ENCODE measurements at regions not wholly inside any gene's neighbourhood (a gene's known extent, or its start where the extent isn't known, plus 50 kb on each side); places are given as distances from the start of the nearest gene placed in this dataset.
A peak's percentile ranks its signal among the peaks of the same experiment; 100 is the strongest.

DNA sequence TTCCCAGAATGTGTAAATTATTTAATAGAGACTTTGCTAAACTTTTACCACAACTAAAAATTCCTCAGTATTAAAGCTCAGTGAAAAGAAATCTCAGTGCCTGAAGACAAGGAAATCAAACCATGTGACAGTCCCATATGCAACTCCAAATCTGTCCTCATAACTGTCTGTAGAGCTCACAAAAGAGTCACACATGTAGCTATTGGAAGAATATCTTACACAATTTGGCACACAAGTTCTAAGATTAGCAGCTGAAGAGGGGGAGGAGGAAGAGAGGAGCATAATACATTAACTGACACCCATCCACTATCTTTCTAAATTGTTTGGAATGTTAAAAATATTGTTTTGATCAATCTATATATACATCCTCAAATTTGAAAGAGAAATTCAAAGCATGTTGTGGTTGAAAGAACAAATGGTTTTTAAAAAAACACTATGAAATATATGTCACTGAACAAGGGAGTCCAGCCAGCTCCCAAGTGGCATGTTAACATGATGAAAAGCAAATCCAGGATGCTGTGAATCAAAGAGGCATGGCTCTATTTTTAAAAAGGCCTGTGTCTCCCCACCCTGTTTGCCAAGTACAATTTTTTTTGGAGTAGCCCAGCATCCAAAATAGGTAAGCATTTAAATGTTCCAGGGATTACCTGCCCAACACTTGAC, 126.3 kb upstream of the NANOGP8 start:
- no peak for DNase-seq (ENCODE audit: low spot score, unreplicated experiment)
- Mint-ChIP-seq H3K4me3 (ENCODE audit: low read depth) (no peak overlapping the region), H3K36me3 (ENCODE audit: insufficient read depth) (no peaks in the 10 kb centered on the region), H3K27ac (no peak overlapping the region), H3K4me1 (ENCODE audit: low read depth) (peaks cover 5% of the 10 kb centered on the region), H3K27me3 (no peaks in the 10 kb centered on the region), H3K9me3 (ENCODE audit: low read depth) (no peaks in the 10 kb centered on the region)
- TF ChIP-seq, protein P1, sequence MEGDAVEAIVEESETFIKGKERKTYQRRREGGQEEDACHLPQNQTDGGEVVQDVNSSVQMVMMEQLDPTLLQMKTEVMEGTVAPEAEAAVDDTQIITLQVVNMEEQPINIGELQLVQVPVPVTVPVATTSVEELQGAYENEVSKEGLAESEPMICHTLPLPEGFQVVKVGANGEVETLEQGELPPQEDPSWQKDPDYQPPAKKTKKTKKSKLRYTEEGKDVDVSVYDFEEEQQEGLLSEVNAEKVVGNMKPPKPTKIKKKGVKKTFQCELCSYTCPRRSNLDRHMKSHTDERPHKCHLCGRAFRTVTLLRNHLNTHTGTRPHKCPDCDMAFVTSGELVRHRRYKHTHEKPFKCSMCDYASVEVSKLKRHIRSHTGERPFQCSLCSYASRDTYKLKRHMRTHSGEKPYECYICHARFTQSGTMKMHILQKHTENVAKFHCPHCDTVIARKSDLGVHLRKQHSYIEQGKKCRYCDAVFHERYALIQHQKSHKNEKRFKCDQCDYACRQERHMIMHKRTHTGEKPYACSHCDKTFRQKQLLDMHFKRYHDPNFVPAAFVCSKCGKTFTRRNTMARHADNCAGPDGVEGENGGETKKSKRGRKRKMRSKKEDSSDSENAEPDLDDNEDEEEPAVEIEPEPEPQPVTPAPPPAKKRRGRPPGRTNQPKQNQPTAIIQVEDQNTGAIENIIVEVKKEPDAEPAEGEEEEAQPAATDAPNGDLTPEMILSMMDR (IDR thresholded peaks at IDR 0.05; ENCODE audit: unreplicated experiment), result no peak

- Mint-ChIP-seq H3K4me1 (ENCODE audit: low read depth) (no peaks in the 10 kb centered on the region), H3K27ac (no peak overlapping the region), H3K4me3 (ENCODE audit: low read depth) (no peak overlapping the region), H3K9me3 (ENCODE audit: low read depth) (no peaks in the 10 kb centered on the region), H3K36me3 (ENCODE audit: insufficient read depth) (no peaks in the 10 kb centered on the region), H3K27me3 (no peaks in the 10 kb centered on the region)
- DNase-seq (ENCODE audit: low spot score, unreplicated experiment), result no peak
- TF ChIP-seq, protein P1 (IDR thresholded peaks at IDR 0.05; ENCODE audit: unreplicated experiment), result no peak
Measured at GRCh38 chr15:35210370-35210769, 125.3 kb upstream of the NANOGP8 start.

- Mint-ChIP-seq H3K4me1 (ENCODE audit: low read depth) (no peaks in the 10 kb centered on the region), H3K9me3 (ENCODE audit: low read depth) (no peaks in the 10 kb centered on the region), H3K4me3 (ENCODE audit: low read depth) (no peak overlapping the region), H3K27me3 (no peaks in the 10 kb centered on the region), H3K27ac (no peak overlapping the region), H3K36me3 (ENCODE audit: insufficient read depth) (no peaks in the 10 kb centered on the region)
- TF ChIP-seq, protein P1 (IDR thresholded peaks at IDR 0.05; ENCODE audit: unreplicated experiment), result no peak
- DNase-seq (ENCODE audit: low spot score, unreplicated experiment), result no peak
Measured at GRCh38 chr15:35209838-35210237, 124.7 kb upstream of the NANOGP8 start.

DNA sequence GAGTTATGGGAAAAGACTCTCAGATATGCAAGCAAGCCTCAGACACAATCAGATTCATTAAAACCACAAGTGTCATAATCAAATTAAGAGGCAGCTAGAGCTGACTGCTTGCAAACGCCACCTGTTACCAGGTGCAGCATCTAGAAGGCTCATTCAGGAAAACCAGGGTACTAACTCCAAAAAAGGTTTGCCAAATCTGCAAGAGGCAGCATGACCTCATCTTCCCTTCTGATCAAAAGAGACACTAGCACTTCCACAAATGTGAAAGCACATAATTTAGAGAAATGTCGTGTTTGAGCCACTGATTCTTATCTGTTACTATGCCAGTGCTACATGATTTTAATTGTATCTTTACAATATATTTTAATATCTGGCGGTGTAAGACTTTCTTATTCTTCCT, 123.3 kb upstream of the NANOGP8 start:
- Mint-ChIP-seq H3K27ac (no peak overlapping the region), H3K4me3 (ENCODE audit: low read depth) (no peak overlapping the region), H3K27me3 (no peaks in the 10 kb centered on the region), H3K9me3 (ENCODE audit: low read depth) (no peaks in the 10 kb centered on the region), H3K4me1 (ENCODE audit: low read depth) (no peaks in the 10 kb centered on the region), H3K36me3 (ENCODE audit: insufficient read depth) (no peaks in the 10 kb centered on the region)
- no peak for DNase-seq (ENCODE audit: low spot score, unreplicated experiment)
- TF ChIP-seq, protein P1 (IDR thresholded peaks at IDR 0.05; ENCODE audit: unreplicated experiment), result no peak

DNA sequence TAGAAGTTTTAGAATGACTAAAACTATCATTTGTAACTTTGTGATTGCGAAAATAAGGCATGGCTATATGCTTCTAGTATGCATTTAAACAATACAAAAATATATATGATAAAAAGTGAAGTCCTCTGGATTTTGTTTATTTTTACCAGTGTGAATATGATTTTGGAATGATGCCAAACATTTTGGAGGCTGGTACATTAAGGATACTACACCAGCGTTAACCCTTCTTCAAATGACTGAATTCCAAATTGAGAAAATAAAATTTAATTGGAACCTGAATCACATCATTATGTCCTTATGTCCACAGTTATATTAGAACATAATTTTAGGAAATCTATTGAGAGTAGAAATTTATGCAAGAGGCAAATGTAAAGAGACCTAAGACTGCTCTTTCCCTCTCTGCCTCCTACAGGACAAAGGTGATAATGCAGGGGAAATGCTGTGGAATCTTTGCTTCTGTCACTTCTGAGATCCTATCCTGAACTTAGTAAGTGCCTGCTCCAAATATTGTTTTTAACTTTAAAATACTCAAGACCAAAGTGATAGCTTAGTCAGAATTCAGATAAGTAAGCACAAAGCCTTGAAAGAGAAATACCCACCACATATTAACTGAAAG, 121.1 kb upstream of the NANOGP8 start:
- H3K4me1 Mint-ChIP-seq (ENCODE audit: low read depth), result no peaks in the 10 kb centered on the region
- no peaks in the 10 kb centered on the region for H3K27me3 Mint-ChIP-seq
- no peak overlapping the region for H3K27ac Mint-ChIP-seq
- H3K9me3 Mint-ChIP-seq (ENCODE audit: low read depth), result no peaks in the 10 kb centered on the region
- TF ChIP-seq, protein P1 (IDR thresholded peaks at IDR 0.05; ENCODE audit: unreplicated experiment), result peak; percentile 38
- no peak for DNase-seq (ENCODE audit: low spot score, unreplicated experiment)
- no peaks in the 10 kb centered on the region for H3K36me3 Mint-ChIP-seq (ENCODE audit: insufficient read depth)
- H3K4me3 Mint-ChIP-seq (ENCODE audit: low read depth), result no peak overlapping the region

Measured in progenitor cell of endocrine pancreas (in vitro differentiated cells).